OCI-LY7 (cell line): ENCODE measurements at regions not wholly inside any gene's neighbourhood (a gene's known extent, or its start where the extent isn't known, plus 50 kb on each side); places are given as distances from the start of the nearest gene placed in this dataset.

Experiments used
- BruUV-seq: library from RNA; stranded (reverse); fragments of 400-500 nt; replicated peaks from 2 replicates; lab custom pipeline; 2021; lab: Mats Ljungman, UMichigan
- CTCF ChIA-PET: fragments of 300-600 bp; sonication (Branson Sonifier 250); formaldehyde crosslinking; loops from one replicate; lab custom pipeline; 2022; ENCODE audit warnings: antibody characterized with exemption; ENCODE audit not compliant: unreplicated experiment; lab: Charles Lee
- POLR2A ChIA-PET: fragments of 300-600 bp; sonication (Branson Sonifier 250); formaldehyde crosslinking; loops from one replicate; lab custom pipeline; 2022; ENCODE audit warnings: antibody characterized with exemption; lab: Charles Lee
- DNase-seq: peaks from one replicate; pipeline ENCODE4 v3.0.0-alpha.2; 2015; ENCODE audit warnings: low spot score
- H2AFZ ChIP-seq: fragments of 200-600 bp; sonication (generic), shearing (Covaris generic); 2 replicates; pipeline ENCODE4 v1.6.1; 2014; ENCODE audit warnings: mild to moderate bottlenecking, antibody characterized with exemption, low read length, moderate library complexity
- H3K27ac ChIP-seq: fragments of 200-600 bp; sonication (generic); 2 replicates; pipeline ENCODE4 v1.5.1; 2014; ENCODE audit warnings: mixed run types, low read depth, mild to moderate bottlenecking, moderate library complexity, low read length, inconsistent platforms; ENCODE audit not compliant: poor library complexity, severe bottlenecking
- H3K36me3 ChIP-seq: fragments of 200-600 bp; sonication (generic); 2 replicates; pipeline ENCODE4 v1.6.1; 2014; ENCODE audit warnings: mild to moderate bottlenecking, antibody characterized with exemption, low read length, moderate library complexity, mixed read lengths; ENCODE audit not compliant: insufficient read depth
- H3K4me1 ChIP-seq: fragments of 200-600 bp; sonication (generic); 2 replicates; pipeline ENCODE4 v1.5.1; 2014; ENCODE audit warnings: mild to moderate bottlenecking, low read length; ENCODE audit not compliant: insufficient read depth, poor library complexity, severe bottlenecking
- H3K4me2 ChIP-seq: fragments of 200-600 bp; sonication (generic); 2 replicates; pipeline ENCODE4 v1.6.1; 2014; ENCODE audit warnings: mild to moderate bottlenecking, low read length
- H3K4me3 ChIP-seq: fragments of 200-600 bp; sonication (generic); 2 replicates; pipeline ENCODE4 v1.5.1; 2014; ENCODE audit warnings: mild to moderate bottlenecking, low read depth, low read length; ENCODE audit not compliant: poor library complexity, severe bottlenecking
- H3K79me2 ChIP-seq: fragments of 200-600 bp; sonication (generic); 2 replicates; pipeline ENCODE4 v1.6.1; 2016; ENCODE audit warnings: low read depth, mild to moderate bottlenecking, low read length, moderate library complexity, mixed read lengths; ENCODE audit not compliant: insufficient read depth
- H3K9me2 ChIP-seq: fragments of 200-600 bp; sonication (generic); 2 replicates; pipeline ENCODE4 v1.6.1; 2016; ENCODE audit warnings: mild to moderate bottlenecking, low read length, mixed read lengths; ENCODE audit not compliant: insufficient read depth
- H3K9me3 ChIP-seq: fragments of 200-600 bp; sonication (generic); 2 replicates; pipeline ENCODE4 v1.6.1; 2014; ENCODE audit warnings: mild to moderate bottlenecking, mixed run types, low read length, mixed read lengths
- H4K20me1 ChIP-seq: fragments of 200-600 bp; sonication (generic); 2 replicates; pipeline ENCODE4 v1.6.1; 2014; ENCODE audit warnings: mild to moderate bottlenecking, antibody characterized with exemption, low read length, moderate library complexity, mixed read lengths; ENCODE audit not compliant: insufficient read depth
- CTCF ChIP-seq: fragments of 200-600 bp; sonication (generic); conservative IDR thresholded peaks from 2 replicates; pipeline ENCODE4 v1.5.1; 2014; ENCODE audit warnings: mild to moderate bottlenecking, antibody characterized with exemption, low read length, moderate library complexity, mixed read lengths
- EZH2phosphoT487 ChIP-seq: fragments of 200-600 bp; sonication (generic); IDR thresholded peaks from 2 replicates; pipeline ENCODE4 v1.6.1; 2018; ENCODE audit warnings: low read depth, borderline replicate concordance, mild to moderate bottlenecking, mixed run types, antibody characterized with exemption, low read length, moderate library complexity, mixed read lengths
- intact Hi-C: fragments of 100-400 bp; cut with micrococcal nuclease; formaldehyde crosslinking; loops from one replicate; pipeline ENCODE4 v1.10.0; 2022; ENCODE audit not compliant: unreplicated experiment

GRCh38 chr16:80189476-80190175 lies 351.2 kb upstream of the DYNLRB2 start:
- no peak overlapping the region for H3K4me3 ChIP-seq
- intact Hi-C loops = no loop called here
- H3K9me2 ChIP-seq = no peaks in the 10 kb centered on the region
- no peak overlapping the region for H3K27ac ChIP-seq
- H2AFZ ChIP-seq = no peak overlapping the region
- no TSS peak for BruUV-seq
- no peaks in the 10 kb centered on the region for H3K4me1 ChIP-seq
- H3K79me2 ChIP-seq = no peaks in the 10 kb centered on the region
- H3K9me3 ChIP-seq = no peaks in the 10 kb centered on the region
- no peak overlapping the region for H3K4me2 ChIP-seq
- ChIA-PET CTCF (no interaction called here), POLR2A (no interaction called here)
- H4K20me1 ChIP-seq = no peaks in the 10 kb centered on the region
- no peaks in the 10 kb centered on the region for H3K36me3 ChIP-seq
- no peak for DNase-seq
- TF ChIP-seq EZH2phosphoT487 = no peak

- POLR2A ChIA-PET = no interaction called here
- TF ChIP-seq EZH2phosphoT487 (no peak), CTCF (no peak)
- no peaks in the 10 kb centered on the region for H3K4me1 ChIP-seq
- H2AFZ ChIP-seq = no peak overlapping the region
- intact Hi-C loops = no loop called here
- BruUV-seq = no TSS peak
- H3K27ac ChIP-seq = no peak overlapping the region
- no peaks in the 10 kb centered on the region for H3K9me3 ChIP-seq
- no peak for DNase-seq
- no peaks in the 10 kb centered on the region for H4K20me1 ChIP-seq
- H3K36me3 ChIP-seq = no peaks in the 10 kb centered on the region
- H3K79me2 ChIP-seq = no peaks in the 10 kb centered on the region
- H3K9me2 ChIP-seq = no peaks in the 10 kb centered on the region
- H3K4me3 ChIP-seq = no peak overlapping the region
- no peak overlapping the region for H3K4me2 ChIP-seq
- CTCF ChIA-PET = no interaction called here
Observed at GRCh38 chr16:80176114-80176513, 364.7 kb upstream of the DYNLRB2 start.

DNA sequence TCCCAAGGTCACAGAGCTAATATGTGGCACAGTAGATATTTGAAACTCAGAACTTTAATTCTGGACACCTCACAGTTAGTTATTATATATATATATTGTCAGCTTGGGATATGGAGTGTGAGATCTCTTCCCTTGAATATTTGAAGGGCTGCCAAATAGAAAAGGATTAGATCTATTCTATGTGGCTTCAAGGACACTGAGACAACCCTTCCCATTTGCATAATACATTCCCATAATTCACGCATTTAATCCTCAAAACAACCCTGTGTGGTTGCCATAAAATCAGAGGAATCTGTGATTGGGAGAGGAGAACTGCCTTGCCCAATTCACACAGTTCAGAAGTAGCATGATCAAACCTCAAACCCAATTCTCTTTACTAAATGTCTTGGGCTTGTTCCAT lies 365.8 kb upstream of the DYNLRB2 start:
- H2AFZ ChIP-seq = no peak overlapping the region
- BruUV-seq = no TSS peak
- H3K4me2 ChIP-seq = no peak overlapping the region
- no peak for TF ChIP-seq CTCF
- TF ChIP-seq EZH2phosphoT487 = no peak
- ChIA-PET CTCF (no interaction called here), POLR2A (no interaction called here)
- intact Hi-C loops = no loop called here
- H3K9me2 ChIP-seq = no peaks in the 10 kb centered on the region
- no peaks in the 10 kb centered on the region for H3K79me2 ChIP-seq
- no peaks in the 10 kb centered on the region for H4K20me1 ChIP-seq
- DNase-seq = no peak
- no peaks in the 10 kb centered on the region for H3K4me1 ChIP-seq
- no peaks in the 10 kb centered on the region for H3K9me3 ChIP-seq
- no peaks in the 10 kb centered on the region for H3K36me3 ChIP-seq
- no peak overlapping the region for H3K27ac ChIP-seq
- no peak overlapping the region for H3K4me3 ChIP-seq
